GM12878 (cell line): ENCODE measurements at regions not wholly inside any gene's neighbourhood (a gene's known extent, or its start where the extent isn't known, plus 50 kb on each side); places are given as distances from the start of the nearest gene placed in this dataset.

Experiments
- ATAC-seq: fragments of 200-7000 bp; cut with Tn5 transposase; 3 replicates; pipeline ENCODE4 v1.9.1; 2020; ENCODE audit warnings: mild to moderate bottlenecking, moderate library complexity
- BruUV-seq: library from RNA; stranded (reverse); fragments of 400-500 nt; replicated peaks from 2 replicates; lab custom pipeline; 2021; lab: Mats Ljungman, UMichigan
- CTCF ChIA-PET: fragments of 300-600 bp; sonication (Branson Sonifier 250); formaldehyde crosslinking; extraction: SDS; loops from one replicate; lab custom pipeline; 2021; ENCODE audit warnings: inconsistent platforms; lab: Yijun Ruan, JAX
- POLR2A ChIA-PET: fragments of 350-600 bp; formaldehyde crosslinking; extraction: SDS; loops from one replicate; lab custom pipeline; 2021; ENCODE audit warnings: inconsistent platforms; lab: Charles Lee
- RAD21 ChIA-PET: fragments of 300-600 bp; sonication (Branson Sonifier 250); formaldehyde crosslinking; loops from one replicate; lab custom pipeline; 2023; ENCODE audit warnings: antibody characterized with exemption; ENCODE audit not compliant: unreplicated experiment; lab: Charles Lee
- SMC1A ChIA-PET: fragments of 300-600 bp; sonication (Branson Sonifier 250); formaldehyde crosslinking; loops from one replicate; lab custom pipeline; 2023; ENCODE audit not compliant: unreplicated experiment, uncharacterized antibody; lab: Charles Lee
- DNase-seq: peaks from one replicate; pipeline ENCODE4 v3.0.0-alpha.2; 2011; ENCODE audit warnings: low read depth, low spot score
- FAIRE-seq: peaks from 3 replicates; lab custom pipeline; 2011; peaks lifted over from hg19 to GRCh38; lab: Jason Lieb, UNC
- H2AFZ ChIP-seq: 2 replicates; pipeline ENCODE4 v1.6.0; 2011; ENCODE audit warnings: low read depth, low read length, control low read depth; ENCODE audit not compliant: control insufficient read depth
- H3K27ac ChIP-seq: 2 replicates; pipeline ENCODE4 v1.5.1; 2011; ENCODE audit warnings: control low read depth; ENCODE audit not compliant: control insufficient read depth, insufficient read depth
- H3K27me3 ChIP-seq, 2 experiments: replicated peaks in 1 of 2; 2 replicates each; pipeline versions ENCODE4 v1.6.0 to v1.6.1; 2011; ENCODE audit warnings: low read length in 1 of 2; ENCODE audit not compliant: control insufficient read depth in 2 of 2, insufficient read depth in 2 of 2
- H3K36me3 ChIP-seq, 2 experiments: 2 replicates each; pipeline ENCODE4 v1.5.1; 2011; ENCODE audit warnings: low read length in 1 of 2; ENCODE audit not compliant: control insufficient read depth in 2 of 2, insufficient read depth in 2 of 2
- H3K4me1 ChIP-seq: 2 replicates; pipeline ENCODE4 v1.6.1; 2011; ENCODE audit warnings: mild to moderate bottlenecking, low read length, moderate library complexity, mixed read lengths; ENCODE audit not compliant: control insufficient read depth, insufficient read depth
- H3K4me2 ChIP-seq: 2 replicates; pipeline ENCODE4 v1.6.0; 2011; ENCODE audit warnings: control low read depth; ENCODE audit not compliant: control insufficient read depth, insufficient read depth
- H3K4me3 ChIP-seq: fragments of 200-600 bp; sonication (generic); 2 replicates; pipeline ENCODE4 v1.5.1; 2016
- H3K79me2 ChIP-seq: 2 replicates; pipeline ENCODE4 v1.6.0; 2011; ENCODE audit warnings: low read length; ENCODE audit not compliant: control insufficient read depth, insufficient read depth
- H3K9ac ChIP-seq: 2 replicates; pipeline ENCODE4 v1.8.0; 2011; ENCODE audit warnings: low read length, control low read depth, mixed read lengths; ENCODE audit not compliant: control insufficient read depth, insufficient read depth
- H3K9me3 ChIP-seq: replicated peaks from 3 replicates; pipeline ENCODE4 v1.5.1; 2011; ENCODE audit warnings: mild to moderate bottlenecking, low read length; ENCODE audit not compliant: control insufficient read depth, insufficient read depth
- H4K20me1 ChIP-seq: 2 replicates; pipeline ENCODE4 v1.6.0; 2011; ENCODE audit not compliant: control insufficient read depth, insufficient read depth
- CEBPB ChIP-seq, 2 experiments: fragments of 150-350 bp in 1 of 2; IDR thresholded peaks; 2 replicates each; pipeline ENCODE4 v1.6.1; 2012 to 2014; ENCODE audit warnings: low read depth in 2 of 2, low read length in 2 of 2, borderline replicate concordance in 1 of 2, inconsistent platforms in 1 of 2
- CHD4 ChIP-seq: fragments of 200-600 bp; sonication (generic); IDR thresholded peaks from 2 replicates; pipeline ENCODE4 v1.6.1; 2016; ENCODE audit warnings: mild to moderate bottlenecking
- HDAC6 ChIP-seq: fragments of 200-600 bp; sonication (generic); IDR thresholded peaks from one replicate; pipeline ENCODE4 v1.8.0; 2017; ENCODE audit warnings: antibody characterized with exemption; ENCODE audit not compliant: unreplicated experiment
- KAT2A ChIP-seq: conservative IDR thresholded peaks from 2 replicates; pipeline ENCODE4 v1.6.1; 2011; ENCODE audit warnings: low read depth, low read length; ENCODE audit not compliant: control insufficient read depth
- MYB ChIP-seq: fragments of 150-350 bp; IDR thresholded peaks from 2 replicates; pipeline ENCODE4 v1.6.1; 2014; ENCODE audit warnings: mild to moderate bottlenecking, low read depth, low read length, borderline replicate concordance
- NFIC ChIP-seq: IDR thresholded peaks from 2 replicates; pipeline ENCODE4 v1.6.1; 2012; ENCODE audit warnings: low read depth, mild to moderate bottlenecking, inconsistent platforms, low read length, moderate library complexity
- RBBP5 ChIP-seq: fragments of 200-600 bp; sonication (generic); conservative IDR thresholded peaks from 2 replicates; pipeline ENCODE4 v1.6.1; 2016
- SMC3 ChIP-seq: IDR thresholded peaks from 2 replicates; pipeline ENCODE4 v1.6.1; 2011; ENCODE audit warnings: low read length, improper control_type of control experiment, borderline replicate concordance
- TCF12 ChIP-seq: IDR thresholded peaks from 2 replicates; pipeline ENCODE4 v1.6.1; 2011; ENCODE audit warnings: low read depth, mild to moderate bottlenecking, low read length
- ZNF24 ChIP-seq: fragments of 450-650 bp; IDR thresholded peaks from 2 replicates; pipeline ENCODE4 v1.6.1; 2017; ENCODE audit warnings: antibody characterized with exemption, mild to moderate bottlenecking
- WGBS: methylation state at CpG from one replicate; pipeline ENCODE4 v1.1.6; 2016; ENCODE audit warnings: low lambda C conversion rate; ENCODE audit not compliant: insufficient replicate concordance, insufficient coverage; ENCODE audit errors: missing lambda C conversion rate; 5-methylcytosine and 5-hydroxymethylcytosine counted together
- in situ Hi-C: fragments of 300-500 bp; cut with MboI; formaldehyde crosslinking; loops from 9 replicates; pipeline ENCODE4 v1.14.3; 2018; ENCODE audit warnings: mixed read lengths
- intact Hi-C: fragments of 100-400 bp; cut with micrococcal nuclease; formaldehyde crosslinking; loops from one replicate; pipeline ENCODE4 v1.14.2; 2022; ENCODE audit not compliant: unreplicated experiment
- TF ChIP-seq, protein P1 (sequence below): fragments of 450-650 bp; formaldehyde crosslinking; IDR thresholded peaks from 2 replicates; pipeline ENCODE4 v1.4.0; 2020; ENCODE audit warnings: mild to moderate bottlenecking, moderate library complexity
- TF ChIP-seq, protein P2 (sequence below): fragments of 450-650 bp; formaldehyde crosslinking; IDR thresholded peaks from 2 replicates; pipeline ENCODE4 v1.5.0; 2022; ENCODE audit warnings: mild to moderate bottlenecking, missing genetic modification characterization
- TF ChIP-seq, protein P3 (sequence below): IDR thresholded peaks from 2 replicates; pipeline ENCODE4 v1.6.1; 2012; ENCODE audit warnings: low read depth, low read length, improper control_type of control experiment

DNA sequence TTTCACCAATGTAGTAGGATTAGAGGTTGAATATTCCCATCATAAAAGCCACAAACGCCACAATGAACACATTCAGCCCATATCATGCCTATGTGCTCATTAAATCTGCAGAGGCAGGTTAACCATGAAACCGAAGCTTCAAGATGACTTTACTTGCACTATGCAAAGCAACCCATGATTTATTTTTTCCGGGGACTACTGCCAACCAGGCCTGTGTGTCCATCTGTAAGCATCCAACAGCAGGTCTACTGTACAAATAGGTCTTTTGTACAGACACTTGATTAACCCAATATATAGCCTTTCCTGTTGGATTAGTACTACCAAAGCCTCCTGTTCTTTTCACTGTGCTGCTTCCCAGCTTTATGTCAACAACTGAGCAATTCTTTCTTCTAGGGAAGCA, 104.9 kb upstream of the CDH10 start:
- Histone ChIP-seq H3K4me3 (no peak overlapping the region), H3K4me1 (no peaks in the 10 kb centered on the region), H3K36me3 (no peaks in the 10 kb centered on the region), H3K27me3 (no peaks in the 10 kb centered on the region), H3K79me2 (no peaks in the 10 kb centered on the region), H3K4me2 (no peak overlapping the region), H3K9me3 (no peaks in the 10 kb centered on the region), H3K9ac (no peak overlapping the region), H2AFZ (no peak overlapping the region), H3K27ac (no peak overlapping the region), H4K20me1 (no peaks in the 10 kb centered on the region)
- FAIRE-seq = no peak
- ChIA-PET SMC1A (no interaction called here), POLR2A (no interaction called here), RAD21 (no interaction called here), CTCF (no interaction called here)
- in situ Hi-C loops = no loop called here
- BruUV-seq = no TSS peak
- TF ChIP-seq, protein P1, sequence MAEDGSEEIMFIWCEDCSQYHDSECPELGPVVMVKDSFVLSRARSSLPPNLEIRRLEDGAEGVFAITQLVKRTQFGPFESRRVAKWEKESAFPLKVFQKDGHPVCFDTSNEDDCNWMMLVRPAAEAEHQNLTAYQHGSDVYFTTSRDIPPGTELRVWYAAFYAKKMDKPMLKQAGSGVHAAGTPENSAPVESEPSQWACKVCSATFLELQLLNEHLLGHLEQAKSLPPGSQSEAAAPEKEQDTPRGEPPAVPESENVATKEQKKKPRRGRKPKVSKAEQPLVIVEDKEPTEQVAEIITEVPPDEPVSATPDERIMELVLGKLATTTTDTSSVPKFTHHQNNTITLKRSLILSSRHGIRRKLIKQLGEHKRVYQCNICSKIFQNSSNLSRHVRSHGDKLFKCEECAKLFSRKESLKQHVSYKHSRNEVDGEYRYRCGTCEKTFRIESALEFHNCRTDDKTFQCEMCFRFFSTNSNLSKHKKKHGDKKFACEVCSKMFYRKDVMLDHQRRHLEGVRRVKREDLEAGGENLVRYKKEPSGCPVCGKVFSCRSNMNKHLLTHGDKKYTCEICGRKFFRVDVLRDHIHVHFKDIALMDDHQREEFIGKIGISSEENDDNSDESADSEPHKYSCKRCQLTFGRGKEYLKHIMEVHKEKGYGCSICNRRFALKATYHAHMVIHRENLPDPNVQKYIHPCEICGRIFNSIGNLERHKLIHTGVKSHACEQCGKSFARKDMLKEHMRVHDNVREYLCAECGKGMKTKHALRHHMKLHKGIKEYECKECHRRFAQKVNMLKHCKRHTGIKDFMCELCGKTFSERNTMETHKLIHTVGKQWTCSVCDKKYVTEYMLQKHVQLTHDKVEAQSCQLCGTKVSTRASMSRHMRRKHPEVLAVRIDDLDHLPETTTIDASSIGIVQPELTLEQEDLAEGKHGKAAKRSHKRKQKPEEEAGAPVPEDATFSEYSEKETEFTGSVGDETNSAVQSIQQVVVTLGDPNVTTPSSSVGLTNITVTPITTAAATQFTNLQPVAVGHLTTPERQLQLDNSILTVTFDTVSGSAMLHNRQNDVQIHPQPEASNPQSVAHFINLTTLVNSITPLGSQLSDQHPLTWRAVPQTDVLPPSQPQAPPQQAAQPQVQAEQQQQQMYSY (CRISPR knock-in tag) = no peak
- TF ChIP-seq, protein P2, sequence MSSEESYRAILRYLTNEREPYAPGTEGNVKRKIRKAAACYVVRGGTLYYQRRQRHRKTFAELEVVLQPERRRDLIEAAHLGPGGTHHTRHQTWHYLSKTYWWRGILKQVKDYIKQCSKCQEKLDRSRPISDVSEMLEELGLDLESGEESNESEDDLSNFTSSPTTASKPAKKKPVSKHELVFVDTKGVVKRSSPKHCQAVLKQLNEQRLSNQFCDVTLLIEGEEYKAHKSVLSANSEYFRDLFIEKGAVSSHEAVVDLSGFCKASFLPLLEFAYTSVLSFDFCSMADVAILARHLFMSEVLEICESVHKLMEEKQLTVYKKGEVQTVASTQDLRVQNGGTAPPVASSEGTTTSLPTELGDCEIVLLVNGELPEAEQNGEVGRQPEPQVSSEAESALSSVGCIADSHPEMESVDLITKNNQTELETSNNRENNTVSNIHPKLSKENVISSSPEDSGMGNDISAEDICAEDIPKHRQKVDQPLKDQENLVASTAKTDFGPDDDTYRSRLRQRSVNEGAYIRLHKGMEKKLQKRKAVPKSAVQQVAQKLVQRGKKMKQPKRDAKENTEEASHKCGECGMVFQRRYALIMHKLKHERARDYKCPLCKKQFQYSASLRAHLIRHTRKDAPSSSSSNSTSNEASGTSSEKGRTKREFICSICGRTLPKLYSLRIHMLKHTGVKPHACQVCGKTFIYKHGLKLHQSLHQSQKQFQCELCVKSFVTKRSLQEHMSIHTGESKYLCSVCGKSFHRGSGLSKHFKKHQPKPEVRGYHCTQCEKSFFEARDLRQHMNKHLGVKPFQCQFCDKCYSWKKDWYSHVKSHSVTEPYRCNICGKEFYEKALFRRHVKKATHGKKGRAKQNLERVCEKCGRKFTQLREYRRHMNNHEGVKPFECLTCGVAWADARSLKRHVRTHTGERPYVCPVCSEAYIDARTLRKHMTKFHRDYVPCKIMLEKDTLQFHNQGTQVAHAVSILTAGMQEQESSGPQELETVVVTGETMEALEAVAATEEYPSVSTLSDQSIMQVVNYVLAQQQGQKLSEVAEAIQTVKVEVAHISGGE = no peak
- TF ChIP-seq CHD4 (no peak), TCF12 (no peak), MYB (no peak), CEBPB (IDR thresholded peaks at IDR 0.05; ENCODE audit: borderline replicate concordance in 1 of 2, low read depth in 2 of 2, low read length in 2 of 2) (no peak), SMC3 (no peak), RBBP5 (no peak), HDAC6 (no peak), NFIC (no peak), ZNF24 (no peak), KAT2A (no peak)
- TF ChIP-seq, protein P3, sequence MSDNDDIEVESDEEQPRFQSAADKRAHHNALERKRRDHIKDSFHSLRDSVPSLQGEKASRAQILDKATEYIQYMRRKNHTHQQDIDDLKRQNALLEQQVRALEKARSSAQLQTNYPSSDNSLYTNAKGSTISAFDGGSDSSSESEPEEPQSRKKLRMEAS = no peak
- ATAC-seq = no peak
- no peak for DNase-seq
- intact Hi-C loops = no loop called here
- WGBS = 2% methylated on average over 3 of the region's 3 CpGs
